ENCODE measurements at regions not wholly inside any gene's neighbourhood (a gene's known extent, or its start where the extent isn't known, plus 50 kb on each side); places are given as distances from the start of the nearest gene placed in this dataset.
"Not testable (repeated sequence)": the region's sequence is repeated elsewhere in the genome, so short reads cannot be mapped to it uniquely, and the experiment has no call there.

DNA sequence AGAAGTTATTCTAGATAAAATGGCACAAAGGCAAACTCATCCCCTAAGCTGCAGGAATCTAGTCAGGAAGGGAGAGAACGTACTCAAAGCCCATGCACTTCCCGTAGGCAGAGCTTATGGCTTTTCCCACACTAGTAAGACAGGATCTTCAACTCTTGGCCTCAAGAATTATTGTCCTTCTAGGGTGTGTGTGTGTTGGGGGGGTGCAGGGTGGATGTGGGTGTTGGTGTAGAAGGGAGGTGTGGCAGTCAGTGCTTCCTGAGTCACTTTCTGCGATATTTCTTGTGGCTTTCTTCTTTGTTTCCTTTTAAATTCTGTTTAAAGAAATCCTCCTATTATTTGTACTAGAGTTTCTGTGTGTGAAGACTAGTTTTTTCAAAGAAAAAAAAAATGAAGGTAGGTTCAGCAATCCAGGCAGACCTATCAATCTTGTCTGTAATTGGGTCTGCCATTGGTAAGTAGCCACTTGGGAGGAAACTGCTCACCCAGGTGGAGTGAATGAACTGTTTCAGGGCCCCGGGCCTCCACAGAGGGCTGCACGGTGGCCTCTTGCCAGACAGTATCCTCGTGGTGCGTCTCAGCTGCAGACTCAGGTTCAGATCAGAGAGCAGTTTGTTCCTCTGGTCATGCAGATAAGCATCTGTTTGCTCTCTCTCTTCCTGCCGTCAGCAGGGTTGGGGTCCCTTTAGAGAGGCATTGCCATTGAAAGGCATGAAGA is 131.9 kb downstream of the NPR3 start:
- no peak for DNase-seq

DNA sequence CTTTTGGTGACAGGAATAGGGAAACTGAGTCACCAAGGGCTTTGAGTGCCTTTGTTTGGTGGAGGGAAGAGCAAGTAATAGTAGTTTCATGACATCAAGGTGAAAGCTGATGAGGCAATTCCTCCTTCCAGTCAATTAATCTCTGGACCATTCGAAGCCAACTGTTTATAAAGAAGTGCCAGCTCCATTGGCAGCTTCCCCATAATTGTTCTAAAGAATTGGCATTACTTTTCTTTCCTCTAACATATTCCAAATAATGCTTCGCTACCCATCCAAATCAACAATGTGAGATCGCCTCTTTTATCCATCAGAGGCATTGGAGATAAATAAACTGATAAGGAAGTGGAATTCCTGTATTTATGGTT is 132.4 kb downstream of the NPR3 start:
- no peak for DNase-seq

DNA sequence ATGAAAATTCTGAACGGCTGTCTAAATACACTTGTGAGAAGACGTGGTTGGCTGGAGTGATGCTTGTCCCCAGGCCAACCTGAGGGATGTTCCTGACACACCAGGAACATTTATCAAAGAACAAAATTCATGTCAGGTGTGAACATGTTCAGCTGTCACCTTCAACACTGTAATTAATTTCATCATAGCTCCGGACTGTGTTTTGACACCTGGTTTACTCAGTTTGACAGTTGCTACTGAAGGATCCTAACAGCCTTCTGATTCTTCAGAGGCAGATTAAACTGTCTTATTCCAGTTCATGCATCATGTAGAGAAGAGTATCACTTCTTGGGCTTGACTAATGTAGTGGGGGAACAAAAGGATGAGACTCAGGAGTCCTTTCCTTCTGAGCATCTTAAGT is 134.1 kb downstream of the NPR3 start:
- no peak for DNase-seq

DNA sequence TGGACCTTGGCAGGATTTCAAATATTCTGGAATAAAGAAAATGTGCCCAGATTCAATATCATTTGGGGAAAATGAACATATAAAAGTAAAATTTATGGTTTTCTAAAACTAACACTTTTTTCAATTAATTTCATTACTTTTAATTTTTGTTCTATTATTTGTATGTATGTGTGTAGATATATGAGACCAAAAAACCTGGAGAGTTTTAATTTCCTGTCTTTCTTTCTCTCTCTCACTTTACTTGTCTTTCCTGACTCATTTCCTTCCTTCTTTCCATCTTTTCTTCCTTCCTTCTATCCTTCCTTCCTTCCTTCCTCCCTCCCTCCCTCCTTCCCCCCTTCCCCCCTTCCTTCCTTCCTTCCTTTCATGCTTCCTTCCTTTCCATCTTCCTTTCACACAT is 137.0 kb downstream of the NPR3 start:
- DNase-seq = no peak

DNA sequence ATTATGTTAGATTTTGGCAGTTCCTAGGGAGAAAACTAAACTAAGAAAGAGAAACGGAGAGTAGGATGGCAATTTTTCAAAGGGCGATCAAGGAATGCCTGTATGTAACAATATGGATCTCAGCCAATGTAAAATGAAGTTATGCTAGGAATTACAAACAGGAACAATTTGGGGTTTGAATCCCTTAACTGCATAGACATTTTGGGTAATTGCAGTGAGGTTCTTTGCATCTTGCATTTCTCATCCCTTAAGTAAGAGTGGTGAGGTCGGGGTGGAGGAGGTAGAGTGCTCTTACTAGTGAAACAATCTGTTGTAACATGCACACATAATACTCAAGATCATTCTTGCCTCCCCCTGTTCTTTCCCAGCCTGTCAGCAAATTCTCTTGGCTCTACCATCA is 137.6 kb downstream of the NPR3 start:
- DNase-seq = no peak

DNA sequence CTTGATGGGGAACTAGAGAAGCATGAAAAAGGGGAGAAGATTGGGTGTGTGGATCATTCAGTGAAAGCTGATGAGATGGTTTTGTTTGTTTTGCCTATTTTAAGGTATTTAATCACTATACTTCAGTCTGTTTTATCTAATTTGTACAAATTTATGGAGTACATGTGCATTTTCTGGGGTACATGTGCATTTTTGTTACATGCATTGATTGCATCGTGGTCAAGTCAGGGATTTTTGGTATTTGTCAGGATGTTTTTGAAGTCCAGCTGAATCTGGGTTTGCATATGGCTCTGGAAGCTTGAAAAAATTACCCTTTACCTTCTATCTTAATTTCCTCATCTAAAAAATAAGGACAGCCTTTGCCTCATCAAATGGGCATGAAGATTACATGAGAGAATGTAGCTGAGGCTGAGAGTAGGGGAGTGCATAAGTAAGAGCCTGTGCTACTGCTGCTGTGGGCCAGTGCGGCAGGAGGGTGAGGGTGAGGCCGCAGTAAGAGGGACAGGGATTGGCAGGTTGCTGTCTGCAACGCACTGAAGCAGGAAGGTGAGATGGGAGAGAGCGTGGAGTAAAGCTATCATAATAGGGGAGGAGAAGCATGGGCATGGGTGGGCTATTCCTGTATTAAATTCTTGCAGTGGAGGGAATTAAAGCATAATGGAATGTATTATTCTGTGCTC is 139.8 kb downstream of the NPR3 start:
- no peak for DNase-seq

DNA sequence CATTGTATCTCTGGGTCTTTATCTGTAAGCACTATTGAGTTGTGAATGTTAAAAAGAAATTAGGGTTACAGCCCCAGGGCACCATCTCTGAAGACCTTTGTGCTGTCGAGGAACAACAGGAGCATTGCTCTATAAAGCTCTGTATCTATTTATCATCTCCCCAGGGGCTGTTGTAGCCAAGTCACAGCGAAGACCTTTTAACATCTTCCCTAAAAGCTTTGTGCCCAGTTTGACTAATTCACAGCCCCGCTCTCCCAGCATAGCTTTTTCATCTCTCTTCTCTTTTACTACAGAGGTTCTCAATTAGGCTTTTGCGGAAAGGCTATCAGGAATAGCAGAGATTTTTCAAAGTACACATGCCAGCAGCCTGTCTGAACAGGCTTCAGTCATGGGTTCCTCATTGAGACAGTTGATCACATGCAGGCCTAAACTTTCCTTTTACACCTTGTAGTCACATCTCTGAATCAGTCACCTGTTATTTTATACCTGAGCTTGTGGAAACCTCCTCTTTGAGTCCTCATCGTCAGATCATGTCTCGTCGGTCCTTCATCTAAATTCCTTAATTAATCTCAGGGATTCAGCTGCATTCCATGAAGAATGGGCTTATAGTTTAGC is 140.5 kb downstream of the NPR3 start:
- no peak for DNase-seq

DNA sequence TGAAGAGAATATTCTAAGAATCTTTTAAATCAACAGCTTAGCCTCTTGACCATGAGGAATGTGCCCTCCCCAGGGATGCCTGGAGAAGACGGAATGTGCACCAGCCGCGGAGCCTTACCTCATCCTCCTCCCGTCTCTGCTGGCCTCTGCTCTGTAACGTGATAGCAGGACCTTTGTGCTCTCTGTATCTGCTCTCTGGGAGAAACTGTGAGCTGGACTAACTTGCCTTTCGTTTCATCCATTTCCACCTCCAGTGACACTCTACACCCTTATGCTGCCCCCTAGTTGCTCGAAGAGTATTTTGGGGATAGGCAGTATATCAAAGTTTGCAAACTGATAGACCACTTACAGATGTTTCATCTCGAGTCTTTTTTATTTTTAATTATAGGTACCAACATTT is 141.4 kb downstream of the NPR3 start:
- no peak for DNase-seq

DNA sequence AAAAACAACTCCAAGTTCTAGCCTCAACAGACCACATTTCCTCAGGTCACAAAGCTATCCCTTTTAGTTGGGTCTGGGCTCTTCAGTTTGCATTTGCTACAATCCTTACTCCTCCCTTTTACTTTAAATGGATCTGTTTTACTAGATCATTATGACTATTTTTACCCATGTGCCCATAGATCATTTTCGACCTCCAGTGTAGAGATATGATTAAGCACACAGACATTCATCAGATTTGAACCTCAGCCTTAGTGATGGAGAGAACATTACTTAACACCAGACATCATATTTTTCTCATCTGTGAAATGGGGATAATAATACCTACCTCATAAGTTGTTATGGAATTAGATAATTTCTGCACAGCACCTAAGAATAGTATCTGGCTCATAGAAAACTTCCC is 141.9 kb downstream of the NPR3 start:
- DNase-seq = no peak

DNA sequence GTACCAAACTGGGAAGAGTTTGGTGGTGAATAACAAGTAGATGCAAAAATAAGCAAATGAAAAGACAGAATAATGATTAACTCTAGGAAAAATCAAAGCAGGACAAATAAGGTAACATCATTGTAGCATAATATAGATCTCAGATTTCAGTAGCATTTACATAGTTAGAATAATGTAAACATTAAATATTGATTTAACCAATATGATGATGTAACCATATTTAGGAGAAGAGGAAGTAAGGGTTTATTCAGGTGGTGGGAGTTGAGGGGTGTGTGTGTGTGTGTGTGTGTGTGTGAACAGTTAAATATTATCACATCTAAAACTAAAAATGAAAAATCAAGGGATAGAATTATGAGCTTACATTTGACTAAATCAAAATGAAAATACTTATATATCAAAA is 143.4 kb downstream of the NPR3 start:
- no peak for DNase-seq

DNA sequence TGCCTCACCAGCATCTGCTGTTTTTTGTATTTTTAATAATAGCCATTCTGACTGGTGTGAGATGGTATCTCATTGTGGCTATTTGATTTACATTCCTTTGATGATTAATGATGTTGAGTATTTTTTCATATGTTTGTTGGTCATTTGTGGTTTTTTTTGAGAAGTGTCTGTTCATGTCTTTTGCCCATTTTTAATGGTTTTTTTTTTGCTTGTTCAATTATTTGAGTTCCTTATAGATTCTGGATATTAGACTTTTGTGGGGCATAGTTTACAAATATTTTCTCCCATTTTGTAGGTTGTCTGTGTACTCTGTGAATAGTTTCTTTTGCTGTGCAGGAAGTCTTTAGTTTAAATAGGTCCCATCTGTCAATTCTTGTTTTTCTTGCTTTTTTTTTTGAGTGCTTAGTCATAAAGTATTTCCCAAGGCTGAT is 148.1 kb downstream of the NPR3 start:
- DNase-seq = no peak

DNA sequence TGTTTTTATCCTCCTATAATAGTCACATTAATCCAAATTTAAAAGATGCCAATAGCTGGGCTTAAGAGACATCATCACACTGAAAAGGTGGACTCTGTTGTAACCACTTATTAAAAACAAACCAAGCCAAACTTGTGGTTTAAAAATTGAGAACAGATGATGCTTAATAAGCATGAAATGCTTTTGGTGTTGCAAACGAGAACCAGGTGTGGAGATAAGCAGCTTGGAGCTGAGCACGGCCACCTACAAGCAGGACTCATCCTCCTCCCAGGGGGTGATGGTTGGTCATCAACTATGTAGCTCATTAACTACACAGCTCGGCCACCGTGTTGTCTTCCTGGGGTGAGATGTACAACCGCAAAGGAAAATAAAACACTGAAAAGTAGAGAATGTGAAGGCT is 154.4 kb downstream of the NPR3 start:
- no peak for DNase-seq

DNA sequence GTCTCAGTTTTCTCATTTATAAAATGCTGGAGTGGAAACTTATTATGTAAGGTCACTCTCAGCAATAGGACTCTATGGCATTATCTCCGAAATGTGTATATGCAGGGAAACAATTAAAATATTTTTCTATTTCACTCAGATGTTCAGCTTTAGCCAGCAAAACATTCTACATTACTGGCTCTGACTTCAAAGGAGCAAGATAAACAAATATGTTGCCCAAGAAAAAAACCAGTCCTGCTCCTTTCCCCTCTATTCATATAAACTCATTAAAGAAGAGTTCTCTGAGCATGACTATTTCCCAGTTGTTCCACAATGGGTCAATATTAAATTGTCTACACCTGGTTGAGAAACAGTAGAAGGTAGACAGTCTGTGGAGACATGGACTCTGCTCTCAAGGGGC is 155.0 kb downstream of the NPR3 start:
- DNase-seq = no peak

DNA sequence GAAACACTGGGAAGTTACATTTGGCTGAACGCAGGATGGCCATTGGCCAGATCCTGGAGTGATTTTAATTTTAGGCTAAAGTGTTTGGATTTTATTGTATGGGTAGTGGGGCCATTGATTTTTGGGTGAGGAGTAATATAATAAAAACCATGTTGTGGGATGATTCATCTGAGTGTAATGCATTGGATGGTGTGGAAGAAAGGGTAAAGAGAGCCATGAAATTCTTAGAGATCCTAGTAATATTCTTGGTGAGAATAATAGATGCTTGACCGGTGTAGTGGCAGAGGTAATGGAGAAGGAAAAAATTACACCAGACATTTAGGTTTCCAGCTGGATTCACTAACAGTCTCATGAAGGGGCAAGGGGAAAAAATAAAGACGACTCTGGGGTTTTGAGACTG is 158.1 kb downstream of the NPR3 start:
- DNase-seq = no peak

DNA sequence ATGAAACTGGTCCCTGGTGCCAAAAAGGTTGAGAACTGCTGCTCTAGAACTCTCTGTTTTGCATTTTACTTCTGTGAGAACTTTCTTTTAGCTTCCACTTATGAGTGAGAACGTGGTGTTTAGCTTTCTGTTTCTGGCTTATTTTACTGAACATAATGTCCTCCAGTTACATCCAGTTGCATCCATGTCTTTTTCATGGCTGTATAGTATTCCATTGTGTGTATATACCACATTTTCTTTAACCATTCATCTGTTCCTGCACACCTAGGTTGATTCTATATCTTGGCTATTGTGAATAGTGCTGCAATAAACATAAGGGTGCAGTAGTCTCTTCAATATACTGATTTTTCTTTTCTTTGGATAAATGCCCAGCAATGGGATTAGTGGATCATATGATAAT is 165.7 kb downstream of the NPR3 start:
- no peak for DNase-seq

DNA sequence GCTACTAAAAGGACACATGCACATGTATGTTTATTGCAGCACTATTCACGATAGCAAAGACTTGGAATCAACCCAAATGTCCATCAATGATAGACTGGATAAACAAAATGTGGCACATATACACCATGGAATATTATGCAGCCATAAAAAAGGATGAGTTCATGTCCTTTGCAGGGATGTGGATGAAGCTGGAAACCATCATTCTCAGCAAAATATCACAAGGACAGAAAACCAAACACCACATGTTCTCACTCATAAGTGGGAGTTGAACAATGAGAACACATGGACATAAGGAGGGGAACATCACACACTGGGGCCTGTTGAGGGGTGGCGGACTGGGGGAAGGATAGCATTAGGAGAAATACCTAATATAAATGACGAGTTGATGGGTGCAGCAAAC is 168.2 kb downstream of the NPR3 start:
- DNase-seq = not testable (repeated sequence)

DNA sequence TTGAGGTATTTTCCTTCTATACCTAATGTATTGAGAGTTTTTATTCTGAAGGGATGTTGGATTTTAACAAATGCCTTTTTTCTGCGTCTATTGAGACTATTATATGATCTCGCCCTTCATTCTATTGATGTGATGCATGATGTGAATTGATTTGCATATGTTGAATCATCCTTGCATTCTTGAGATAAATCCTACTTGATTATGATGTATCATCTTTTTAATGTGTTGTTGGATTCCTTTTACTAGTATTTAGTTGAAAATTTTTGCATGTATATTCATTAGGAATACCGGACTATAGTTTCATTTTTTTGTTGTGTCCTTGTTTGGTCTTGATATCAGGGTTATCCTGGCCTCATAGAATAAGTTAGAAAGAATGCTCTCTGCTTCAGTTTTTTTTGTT is 169.7 kb downstream of the NPR3 start:
- no peak for DNase-seq

DNA sequence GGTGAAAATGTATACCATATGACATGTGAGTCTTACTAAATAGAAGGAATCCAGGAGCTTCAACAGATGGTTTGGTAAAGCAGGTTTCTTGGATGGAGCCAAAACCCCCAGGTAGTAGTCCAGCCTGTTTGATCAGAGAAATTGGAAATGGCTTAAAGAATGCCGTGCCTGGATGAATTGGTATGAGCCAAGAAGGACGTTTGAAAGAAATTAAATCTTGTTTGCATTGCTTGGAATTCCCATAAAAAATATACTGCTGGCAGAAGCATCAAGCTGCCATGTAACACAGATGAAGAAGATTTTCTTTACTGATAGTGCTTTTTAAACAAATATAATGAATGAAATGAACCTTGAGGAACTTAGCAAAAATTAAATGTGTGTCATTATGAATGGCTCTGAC is 176.3 kb downstream of the NPR3 start:
- no peak for DNase-seq

DNA sequence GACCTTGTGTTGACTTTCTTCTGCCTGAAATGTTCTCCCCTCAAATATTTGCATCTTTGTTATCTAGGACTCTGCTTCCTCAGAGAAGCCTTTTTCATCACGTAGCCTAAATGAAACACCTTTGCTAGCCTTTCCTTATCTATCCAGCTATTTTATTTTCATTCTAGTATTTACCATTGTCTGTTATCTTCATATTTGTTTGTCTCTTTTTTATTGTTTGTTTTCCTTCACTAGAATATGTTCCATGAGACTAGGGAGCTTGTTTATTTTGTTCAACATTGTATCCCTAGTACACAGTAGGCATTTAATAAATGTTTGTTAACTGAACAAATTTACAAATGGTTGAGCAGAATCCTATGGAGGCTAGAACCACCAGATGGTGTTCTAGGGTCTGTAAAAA is 178.0 kb downstream of the NPR3 start:
- no peak for DNase-seq

DNA sequence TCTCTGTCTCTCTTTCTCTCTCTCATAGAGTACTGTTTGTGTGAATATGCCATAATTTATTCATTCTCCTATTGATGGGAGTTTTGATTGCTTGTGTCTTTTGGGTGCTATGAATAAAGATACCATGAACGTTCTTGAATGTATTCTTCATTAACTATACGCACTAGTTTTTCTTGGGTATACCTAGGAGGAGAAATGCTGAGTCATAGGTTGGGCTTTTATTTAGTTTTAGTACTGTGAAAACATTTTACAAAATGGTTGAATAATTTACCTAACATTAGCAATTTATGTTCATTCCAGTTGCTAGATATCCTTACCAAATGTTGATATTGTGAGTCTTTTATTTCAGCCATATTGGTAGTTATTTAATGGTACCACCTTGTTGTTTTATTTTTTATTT is 192.5 kb downstream of the NPR3 start:
- no peak for DNase-seq

DNA sequence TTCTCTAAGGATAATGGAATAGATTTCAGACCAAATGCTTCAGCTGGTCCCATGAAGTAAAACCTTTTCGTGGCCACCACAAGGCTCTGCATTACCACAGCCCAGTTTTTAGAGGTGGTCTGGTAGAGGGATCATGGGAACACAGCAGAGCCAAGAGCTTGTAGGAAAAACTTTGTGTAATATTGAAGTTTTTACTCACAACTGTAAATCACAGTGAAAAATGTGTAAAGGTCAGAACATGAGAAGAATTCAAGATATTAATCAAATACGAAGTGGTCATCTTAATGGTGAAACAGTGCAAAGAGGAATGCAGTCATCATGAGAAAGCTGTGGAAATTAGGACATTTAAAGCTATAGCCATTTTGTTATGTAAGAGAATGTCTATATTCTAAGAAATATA is 197.5 kb downstream of the NPR3 start:
- no peak for DNase-seq

DNA sequence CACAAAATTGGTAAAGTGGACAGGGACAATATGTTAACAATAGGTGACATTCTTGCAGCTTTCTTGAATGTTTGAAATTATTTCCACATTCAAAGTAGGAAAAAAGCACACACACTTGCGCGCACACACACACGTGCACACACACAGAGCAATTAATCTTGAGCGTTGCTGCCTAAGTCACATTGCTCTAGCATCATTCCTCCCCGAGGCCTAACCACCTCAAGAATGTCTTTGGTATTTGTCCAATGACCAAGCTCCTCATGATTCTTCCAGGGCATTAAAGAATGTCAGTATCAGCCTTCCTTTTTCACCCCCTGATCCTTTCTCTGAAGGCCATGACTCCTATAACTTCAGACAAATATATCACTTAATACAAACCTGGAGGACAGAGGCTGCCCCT is 198.1 kb downstream of the NPR3 start:
- DNase-seq = no peak

DNA sequence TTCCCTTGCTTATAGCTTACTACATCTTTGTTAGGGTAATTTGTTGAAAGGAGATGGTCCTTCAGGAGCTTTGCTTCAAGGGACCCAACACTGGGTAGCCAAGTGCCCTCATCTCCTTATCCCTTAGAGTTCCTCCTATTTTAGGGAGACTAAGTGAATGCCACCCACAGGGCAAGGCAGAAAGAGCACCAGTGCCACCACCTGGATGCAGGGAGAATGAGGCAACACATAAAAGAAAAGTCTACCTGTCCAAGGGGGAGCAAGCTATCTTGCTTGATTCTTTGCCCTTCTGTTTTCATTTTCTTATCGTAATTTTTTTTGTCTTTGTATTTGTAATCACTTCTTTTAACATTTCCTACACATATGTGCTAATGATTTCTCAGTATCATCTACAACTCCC is 205.5 kb downstream of the NPR3 start:
- no peak for DNase-seq

DNA sequence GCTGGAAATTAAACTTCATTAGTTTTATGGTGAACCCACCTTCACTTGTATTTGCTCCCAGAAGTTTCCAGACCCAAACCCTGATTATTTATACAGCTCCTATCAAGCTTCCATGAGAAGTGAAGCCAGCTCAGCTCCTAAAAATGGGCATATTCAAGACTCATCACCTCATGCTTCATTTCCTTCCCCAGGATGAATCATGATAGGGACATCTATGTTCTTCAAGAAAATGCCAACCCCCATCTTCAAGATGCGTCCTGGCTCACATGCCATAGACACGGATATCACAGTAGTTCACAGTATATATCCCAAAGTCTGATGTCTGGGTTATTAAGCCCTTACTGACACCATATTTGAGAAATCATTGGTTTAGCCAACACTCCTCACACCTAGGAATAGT is 217.6 kb downstream of the NPR3 start:
- no peak for DNase-seq

DNA sequence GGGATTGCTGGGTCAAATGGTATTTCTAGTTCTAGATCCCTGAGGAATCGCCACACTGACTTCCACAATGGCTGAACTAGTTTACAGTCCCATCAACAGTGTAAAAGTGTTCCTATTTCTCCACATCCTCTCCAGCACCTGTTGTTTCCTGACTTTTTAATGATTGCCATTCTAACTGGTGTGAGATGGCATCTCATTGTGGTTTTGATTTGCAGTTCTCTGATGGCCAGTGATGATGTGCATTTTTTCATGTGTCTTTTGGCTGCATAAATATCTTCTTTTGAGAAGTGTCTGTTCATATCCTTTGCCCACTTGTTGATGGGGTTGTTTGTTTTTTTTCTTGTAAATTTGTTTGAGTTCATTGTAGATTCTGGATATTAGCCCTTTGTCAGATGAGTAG is 220.3 kb downstream of the NPR3 start:
- DNase-seq = not testable (repeated sequence)

Data from NCI-H146 (cell line).